SK-N-SH (cell line): ENCODE measurements at regions not wholly inside any gene's neighbourhood (a gene's known extent, or its start where the extent isn't known, plus 50 kb on each side); places are given as distances from the start of the nearest gene placed in this dataset.

Experiments used
- ELF1 ChIP-seq: IDR thresholded peaks from 2 replicates; pipeline ENCODE4 v1.4.0; 2012
- FOXM1 ChIP-seq: IDR thresholded peaks from 2 replicates; pipeline ENCODE4 v1.4.0; 2012; ENCODE audit warnings: low read depth, mild to moderate bottlenecking
- JUND ChIP-seq: IDR thresholded peaks from 2 replicates; pipeline ENCODE4 v1.4.0; 2012
- MXI1 ChIP-seq: IDR thresholded peaks from 2 replicates; pipeline ENCODE4 v1.6.1; 2012; ENCODE audit warnings: mild to moderate bottlenecking, low read depth, low read length, improper control_type of control experiment
- RAD21 ChIP-seq: IDR thresholded peaks from 2 replicates; pipeline ENCODE4 v1.6.1; 2012; ENCODE audit warnings: mild to moderate bottlenecking, low read length
- RFX5 ChIP-seq: IDR thresholded peaks from 2 replicates; pipeline ENCODE4 v1.6.1; 2012; ENCODE audit warnings: mild to moderate bottlenecking, improper control_type of control experiment, low read length
- RXRA ChIP-seq: IDR thresholded peaks from 2 replicates; pipeline ENCODE4 v1.4.0; 2012; ENCODE audit warnings: low read depth, mild to moderate bottlenecking, borderline replicate concordance
- TF ChIP-seq, protein P1 (sequence below): fragments of 200-600 bp; sonication (generic); IDR thresholded peaks from 2 replicates; pipeline ENCODE4 v1.6.1; 2017; ENCODE audit warnings: antibody characterized with exemption, mild to moderate bottlenecking, moderate library complexity

DNA sequence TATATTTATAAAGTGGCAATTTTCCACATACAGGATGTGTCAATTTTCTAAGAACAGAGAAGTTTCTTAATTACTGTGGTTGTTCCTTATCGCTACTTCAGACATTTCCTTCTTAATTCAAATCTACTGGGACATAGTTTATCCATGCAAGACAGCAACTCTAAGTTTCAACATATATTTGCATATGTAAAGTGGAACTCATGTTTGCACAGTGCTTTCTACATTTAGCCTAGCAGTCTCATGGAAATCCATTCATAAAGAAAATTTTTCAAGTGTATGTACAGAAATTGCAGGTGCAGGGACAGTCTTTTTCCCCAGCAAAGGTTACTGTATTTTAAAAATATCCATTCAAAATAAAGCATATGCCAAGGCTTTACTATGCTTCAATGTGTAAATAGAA lies 956.7 kb upstream of the SEL1L start:
- TF ChIP-seq, protein P1, sequence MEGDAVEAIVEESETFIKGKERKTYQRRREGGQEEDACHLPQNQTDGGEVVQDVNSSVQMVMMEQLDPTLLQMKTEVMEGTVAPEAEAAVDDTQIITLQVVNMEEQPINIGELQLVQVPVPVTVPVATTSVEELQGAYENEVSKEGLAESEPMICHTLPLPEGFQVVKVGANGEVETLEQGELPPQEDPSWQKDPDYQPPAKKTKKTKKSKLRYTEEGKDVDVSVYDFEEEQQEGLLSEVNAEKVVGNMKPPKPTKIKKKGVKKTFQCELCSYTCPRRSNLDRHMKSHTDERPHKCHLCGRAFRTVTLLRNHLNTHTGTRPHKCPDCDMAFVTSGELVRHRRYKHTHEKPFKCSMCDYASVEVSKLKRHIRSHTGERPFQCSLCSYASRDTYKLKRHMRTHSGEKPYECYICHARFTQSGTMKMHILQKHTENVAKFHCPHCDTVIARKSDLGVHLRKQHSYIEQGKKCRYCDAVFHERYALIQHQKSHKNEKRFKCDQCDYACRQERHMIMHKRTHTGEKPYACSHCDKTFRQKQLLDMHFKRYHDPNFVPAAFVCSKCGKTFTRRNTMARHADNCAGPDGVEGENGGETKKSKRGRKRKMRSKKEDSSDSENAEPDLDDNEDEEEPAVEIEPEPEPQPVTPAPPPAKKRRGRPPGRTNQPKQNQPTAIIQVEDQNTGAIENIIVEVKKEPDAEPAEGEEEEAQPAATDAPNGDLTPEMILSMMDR = no peak
- TF ChIP-seq MXI1 (no peak), ELF1 (no peak), JUND (no peak), RAD21 (no peak), RXRA (no peak), FOXM1 (no peak), RFX5 (no peak)
